T1000 (cell line): ENCODE measurements at regions not wholly inside any gene's neighbourhood (a gene's known extent, or its start where the extent isn't known, plus 50 kb on each side); places are given as distances from the start of the nearest gene placed in this dataset.

Source experiments
- DNase-seq: peaks from one replicate; lab custom pipeline; 2025; ENCODE audit warnings: mixed read lengths; lab: John Stamatoyannopoulos, UW

DNA sequence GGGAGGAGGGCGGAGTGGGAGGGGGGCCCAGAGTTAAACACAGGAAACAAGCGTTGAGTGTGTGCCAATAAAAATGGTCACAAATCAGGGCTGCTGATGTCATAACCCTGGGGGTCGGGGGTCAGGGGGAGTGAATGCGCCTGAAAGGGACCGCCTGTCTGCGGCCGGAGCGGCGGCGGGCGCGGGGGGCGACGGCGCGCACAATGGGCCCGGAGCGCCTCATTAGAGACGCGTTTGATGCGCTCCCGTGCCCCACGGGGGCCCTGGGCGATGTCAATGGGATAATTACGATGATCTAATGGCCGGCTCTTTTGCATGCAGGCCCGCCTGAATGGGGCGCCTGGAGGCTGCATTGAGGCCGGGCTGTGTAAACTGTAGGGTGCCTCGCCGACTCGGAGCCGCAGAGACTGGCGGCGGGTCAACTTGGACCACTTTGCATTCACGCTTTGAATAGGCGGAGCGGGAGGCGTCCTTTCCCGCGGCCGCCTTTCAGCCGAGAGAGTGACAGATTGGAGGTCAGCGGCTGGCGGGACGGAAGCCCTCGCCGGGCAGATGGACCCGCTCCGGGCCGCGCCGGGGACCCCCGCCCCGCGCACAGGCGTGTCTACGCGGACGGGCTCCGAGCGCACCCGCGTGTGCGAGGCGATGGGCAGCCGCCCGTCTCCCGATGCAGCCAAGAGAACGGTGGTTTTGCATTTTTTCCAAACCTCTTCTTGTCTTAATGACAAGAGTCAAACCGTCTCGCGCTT lies 296.1 kb downstream of the TFAP2C start:
- no peak for DNase-seq

DNA sequence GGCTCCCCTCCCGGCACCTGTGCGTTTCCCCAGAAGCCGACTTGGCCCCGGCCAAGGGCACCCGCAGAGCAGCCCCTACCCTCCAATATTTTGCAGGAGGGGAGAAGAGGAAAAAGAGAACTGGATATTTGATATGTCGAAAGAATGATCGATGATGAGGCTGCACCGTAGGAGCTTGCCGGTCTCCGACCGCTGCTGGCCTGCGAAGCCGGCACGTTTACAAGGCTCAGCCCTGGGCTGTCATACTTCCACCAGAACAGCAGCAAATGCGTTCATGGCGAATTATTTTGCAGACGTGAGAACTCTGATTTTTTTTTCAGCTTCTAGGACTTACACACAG lies 296.7 kb downstream of the TFAP2C start:
- no peak for DNase-seq

DNA sequence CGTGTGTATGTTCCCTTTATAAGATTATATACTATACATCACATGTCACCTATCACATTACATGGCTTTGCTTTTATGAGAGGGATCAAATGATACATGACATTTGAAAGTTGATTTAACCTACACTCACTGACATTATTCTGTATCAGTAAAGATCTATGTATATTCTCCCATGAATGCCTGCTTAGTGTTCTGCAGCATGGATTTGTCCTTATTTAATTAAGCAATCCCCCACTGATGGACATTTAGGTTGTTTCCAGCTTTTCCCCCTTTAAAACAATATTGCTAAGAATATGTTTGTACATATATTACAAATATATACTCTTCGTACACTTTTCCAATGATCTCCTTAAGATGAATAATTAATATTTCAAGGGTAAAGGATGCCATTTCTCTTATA lies 297.4 kb downstream of the TFAP2C start:
- DNase-seq, result no peak

DNA sequence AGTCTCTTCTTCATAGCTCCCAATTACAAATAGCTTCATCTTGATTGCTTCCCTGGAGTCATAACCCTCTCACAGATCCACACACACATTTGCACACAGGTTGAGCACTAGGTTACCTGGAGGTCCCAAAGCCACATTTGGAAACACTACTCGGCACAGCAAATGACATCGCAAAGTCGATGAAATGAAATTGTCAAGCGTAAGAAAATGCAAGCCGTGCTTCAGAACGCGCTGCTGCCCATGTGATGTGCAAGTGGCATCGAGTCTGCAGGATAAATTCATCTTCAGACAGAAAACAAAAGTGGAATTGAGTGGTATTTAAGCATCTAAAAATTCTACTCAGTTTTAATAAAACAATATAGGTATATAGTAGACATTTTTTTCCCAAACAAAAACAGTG lies 298.0 kb downstream of the TFAP2C start:
- no peak for DNase-seq

DNA sequence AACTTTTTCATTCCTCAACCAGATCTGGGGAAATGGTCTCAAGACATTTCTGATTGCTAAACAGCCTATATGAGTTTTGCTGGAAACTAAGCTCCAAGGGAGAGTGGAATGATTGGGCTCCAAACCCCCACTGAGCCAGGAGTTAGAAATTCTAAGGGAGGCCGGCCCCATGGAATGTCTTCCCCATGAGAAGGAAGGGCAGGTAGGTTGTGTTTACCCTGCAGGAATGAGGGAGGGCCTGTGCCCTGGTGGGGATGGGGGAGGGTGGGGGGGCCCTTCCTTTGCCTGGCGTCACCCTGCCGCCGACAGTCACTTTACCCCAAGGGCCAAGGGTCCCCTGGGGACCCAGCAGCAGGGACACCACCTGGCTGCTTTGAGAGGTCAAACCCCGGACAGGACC lies 298.9 kb downstream of the TFAP2C start:
- DNase-seq, result no peak

DNA sequence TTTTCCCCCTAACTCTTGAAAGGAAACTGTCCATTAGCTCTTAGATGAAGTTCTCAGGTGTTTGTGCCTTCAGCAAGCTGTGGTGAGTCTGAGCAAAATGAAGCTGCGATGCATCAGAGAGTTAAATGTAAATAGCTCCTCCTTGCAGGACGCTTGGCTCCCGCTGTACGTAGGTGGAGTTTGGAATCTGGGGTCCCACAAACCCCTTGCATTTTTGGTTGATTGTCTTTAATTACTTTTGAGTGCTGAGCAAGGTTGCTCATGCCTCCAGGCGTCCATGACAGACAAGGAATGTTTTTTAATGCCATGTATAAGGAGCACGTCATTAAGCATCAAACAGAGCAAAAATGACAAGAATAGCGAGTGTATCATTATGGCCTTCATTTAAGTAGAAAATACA lies 300.5 kb downstream of the TFAP2C start:
- no peak for DNase-seq

DNA sequence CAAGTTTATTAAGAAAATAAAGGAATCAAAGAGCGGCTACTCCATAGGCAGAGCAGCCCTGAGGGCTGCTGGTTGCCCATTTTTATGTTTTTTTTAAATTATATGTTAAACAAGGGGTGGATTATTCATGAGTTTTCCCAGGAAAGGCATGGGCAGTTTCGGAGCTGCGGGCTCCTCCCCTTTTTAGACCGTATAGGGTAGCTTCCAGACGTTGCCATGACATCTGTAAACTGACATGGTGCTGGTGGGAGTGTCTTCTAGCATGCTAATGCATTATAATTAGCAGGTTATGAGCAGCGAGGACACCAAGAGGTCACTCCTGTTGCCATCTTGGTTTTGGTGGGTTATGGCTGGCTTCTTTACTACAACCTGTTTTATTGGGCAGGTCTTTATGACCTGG lies 301.8 kb downstream of the TFAP2C start:
- no peak for DNase-seq

DNA sequence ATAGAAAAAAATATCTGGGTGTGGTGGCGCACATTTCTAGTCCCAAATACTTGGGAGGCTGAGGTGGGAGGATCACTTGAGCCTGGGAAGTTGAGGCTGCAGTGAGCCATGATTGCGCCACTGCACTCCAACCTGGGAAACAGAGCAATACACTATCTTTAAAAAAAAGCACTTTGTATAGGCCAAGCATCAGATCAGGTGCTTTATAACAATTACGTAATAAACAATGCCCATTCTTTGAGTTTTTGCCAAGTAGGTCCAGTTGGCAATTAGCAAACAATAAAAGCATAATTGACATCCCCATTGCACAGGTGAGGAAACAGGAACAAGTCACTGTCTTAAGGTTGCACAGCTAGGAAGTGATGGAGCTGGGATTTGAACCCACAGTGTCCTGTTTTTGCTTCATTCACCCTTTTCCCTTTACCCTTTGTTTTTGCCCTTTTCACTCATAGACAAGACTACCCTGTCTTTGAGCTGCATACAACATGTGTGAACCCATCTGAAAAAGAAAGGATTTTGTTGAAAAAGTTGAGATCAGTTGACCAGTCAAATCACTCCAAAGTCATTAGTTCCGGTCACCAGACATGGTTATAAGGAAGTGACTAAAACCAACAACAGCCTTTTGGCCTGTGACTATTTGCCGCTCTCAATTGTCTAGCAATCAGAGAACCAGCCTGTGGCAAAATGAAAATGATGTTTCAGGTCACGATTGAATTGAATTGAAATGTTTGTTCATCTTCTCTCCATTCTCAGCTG lies 303.6 kb downstream of the TFAP2C start:
- DNase-seq, result no peak

DNA sequence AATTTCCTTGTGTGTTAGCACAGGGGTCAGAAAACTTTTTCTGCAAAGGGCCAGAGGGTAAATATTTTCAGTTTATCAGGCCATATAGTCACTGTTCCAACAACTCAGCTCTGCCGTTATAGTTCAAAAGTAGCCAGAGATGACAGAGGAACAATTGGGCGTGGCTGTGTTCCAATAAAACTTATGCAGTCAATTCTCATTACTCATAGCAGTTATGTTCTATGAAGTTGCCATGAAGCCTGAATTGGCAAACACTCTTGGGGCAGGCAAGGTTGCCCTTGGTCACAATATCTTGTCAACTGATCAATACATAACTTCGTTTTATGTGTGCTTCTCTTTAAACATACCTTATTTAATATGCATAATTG lies 304.2 kb downstream of the TFAP2C start:
- DNase-seq, result no peak

DNA sequence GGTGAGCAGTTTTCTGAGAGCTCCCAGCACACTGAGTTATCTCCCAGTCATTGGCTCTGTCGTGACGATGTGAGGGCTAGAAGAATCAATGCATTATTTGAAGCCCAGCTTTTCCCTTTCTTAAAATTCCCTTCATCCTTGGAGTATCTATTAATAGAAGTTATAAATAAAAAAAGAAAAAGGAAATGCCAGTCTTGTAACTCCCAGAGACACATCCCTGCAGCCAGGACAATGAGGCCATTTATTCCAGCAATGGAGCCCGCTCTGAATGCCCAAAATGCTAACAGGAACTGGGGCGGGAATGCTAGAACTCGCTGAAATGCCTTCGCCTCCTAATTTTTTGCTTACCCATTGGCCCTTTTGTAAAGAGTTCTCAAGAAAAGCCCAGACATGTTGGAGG lies 305.8 kb downstream of the TFAP2C start:
- DNase-seq, result no peak

DNA sequence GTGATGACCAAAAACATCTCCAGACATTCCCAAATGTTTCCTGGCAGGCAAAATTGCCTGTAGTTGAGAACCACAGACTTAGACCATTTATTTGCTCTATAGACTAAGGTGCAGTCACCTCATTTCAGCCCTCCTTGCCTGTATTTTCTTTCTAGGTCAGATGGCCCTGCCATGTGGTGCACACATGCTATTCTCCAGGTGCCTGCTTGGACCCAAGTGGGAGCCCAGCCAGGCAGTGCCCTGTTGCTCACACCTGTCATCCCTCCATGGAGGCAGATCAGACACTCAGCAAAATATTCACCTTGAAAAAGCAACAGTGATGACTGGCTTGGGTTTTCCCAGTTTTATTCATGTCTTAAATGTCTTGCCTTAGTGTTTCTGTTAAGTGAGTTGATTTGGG lies 311.4 kb downstream of the TFAP2C start:
- no peak for DNase-seq

DNA sequence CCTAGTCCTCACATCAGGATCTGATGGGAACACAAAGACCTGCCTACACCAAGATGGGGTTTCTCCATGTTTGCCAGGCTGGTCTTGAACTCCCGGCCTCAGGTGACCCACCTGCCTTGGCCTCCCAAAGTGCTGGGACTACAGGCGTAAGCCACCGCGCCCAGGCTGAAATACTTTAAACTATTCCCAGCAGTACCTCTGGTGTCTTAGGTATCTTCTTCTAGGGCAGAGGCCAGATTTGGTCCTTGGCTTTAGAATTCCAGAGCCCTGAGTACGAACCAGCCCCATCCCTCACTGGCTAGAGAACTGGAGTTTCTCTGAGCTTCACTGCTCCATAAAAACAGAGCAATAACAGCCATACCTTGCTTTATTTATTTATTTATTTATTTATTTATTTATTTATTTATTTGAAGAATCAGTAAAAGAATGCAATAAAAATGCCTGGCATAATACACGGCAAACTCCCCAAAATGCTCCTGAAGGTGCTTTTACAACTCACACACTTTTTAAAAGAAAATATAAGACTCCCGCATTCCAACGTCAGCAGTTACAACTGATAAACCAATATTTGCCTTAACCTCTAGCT lies 312.1 kb downstream of the TFAP2C start:
- DNase-seq, result no peak

DNA sequence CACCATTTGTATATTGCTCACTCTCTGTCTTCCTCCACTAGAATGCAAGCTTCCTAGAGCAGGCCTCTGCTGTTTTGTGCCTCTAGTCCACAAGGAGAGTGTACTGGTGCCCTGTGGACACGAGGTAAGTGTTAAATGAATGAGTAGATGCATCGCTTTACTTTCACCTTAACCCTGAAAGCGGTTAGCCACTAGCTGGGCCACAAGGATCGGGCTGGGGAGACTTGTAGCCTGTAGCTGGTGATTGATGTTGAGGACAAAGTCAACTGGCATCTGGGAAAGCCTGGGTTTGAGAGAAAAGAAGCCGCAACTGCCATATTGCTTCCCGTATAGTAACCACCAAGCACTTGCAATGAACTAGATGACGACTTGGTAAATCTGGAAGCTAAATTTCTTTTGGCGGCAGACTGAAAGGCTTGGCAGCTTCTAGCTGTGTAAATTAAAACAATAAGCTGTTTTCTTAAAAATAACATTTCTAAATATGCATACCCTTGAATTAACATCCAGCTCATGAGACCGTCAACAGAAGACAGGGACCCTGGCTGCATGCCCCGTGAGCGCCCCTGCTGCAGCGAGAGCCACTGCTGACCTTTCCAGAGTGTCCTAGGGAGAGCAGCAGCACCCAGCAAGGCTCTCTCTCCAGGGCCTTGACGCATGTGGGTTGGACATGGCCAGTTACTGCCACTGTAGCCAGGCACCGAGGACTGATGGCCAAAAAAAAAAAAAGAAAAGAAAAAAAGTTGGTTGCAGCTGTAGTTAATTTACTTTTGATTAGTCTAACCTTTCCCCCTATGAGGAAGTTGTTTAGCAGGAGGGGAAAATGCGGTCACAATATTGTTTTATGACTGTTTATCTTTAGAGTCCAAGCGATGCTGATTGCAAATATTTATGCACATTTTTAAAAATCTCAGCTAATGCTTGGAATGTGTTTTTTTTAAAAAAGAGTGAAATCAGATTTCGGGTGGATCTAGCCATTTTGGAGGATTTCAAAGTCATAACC lies 315.1 kb downstream of the TFAP2C start:
- no peak for DNase-seq

DNA sequence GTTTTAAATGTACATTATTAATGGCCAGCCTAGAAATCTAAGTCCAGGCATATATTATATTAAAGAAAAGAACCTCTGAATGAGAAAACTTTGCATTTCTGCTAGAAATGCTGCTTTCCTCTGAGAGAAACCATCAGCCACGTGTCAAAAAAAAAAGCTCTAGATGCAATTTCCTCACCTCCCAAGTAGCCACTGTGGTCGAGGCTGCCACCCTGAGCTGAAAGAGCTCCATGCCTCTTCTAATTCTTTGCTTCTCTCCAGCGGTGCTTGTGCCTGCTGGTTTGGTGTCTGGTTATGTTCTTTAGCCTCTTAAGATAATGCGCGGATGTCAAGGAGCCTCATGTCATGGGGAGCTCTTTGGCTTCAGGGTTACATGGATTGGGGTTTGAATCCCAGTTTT lies 316.0 kb downstream of the TFAP2C start:
- DNase-seq, result no peak

DNA sequence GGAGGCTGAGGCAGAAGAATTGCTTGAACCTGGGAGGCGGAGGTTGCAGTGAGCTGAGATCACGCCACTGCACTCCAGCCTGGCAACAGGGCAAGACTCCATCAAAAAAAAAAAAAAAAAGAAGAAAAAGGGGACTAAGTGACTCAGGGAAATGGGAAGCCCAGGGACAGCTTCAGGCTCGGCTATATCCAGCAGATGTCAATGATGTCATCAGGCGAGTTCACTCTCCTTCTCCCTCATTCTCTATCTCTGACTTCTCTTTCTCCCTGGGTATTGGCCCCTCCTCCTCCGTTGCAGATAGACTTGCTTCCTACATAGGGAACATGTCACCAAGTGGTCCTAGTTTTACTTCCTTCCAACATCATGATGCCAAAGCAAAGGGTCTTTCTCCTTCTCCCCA lies 316.8 kb downstream of the TFAP2C start:
- DNase-seq, result no peak

DNA sequence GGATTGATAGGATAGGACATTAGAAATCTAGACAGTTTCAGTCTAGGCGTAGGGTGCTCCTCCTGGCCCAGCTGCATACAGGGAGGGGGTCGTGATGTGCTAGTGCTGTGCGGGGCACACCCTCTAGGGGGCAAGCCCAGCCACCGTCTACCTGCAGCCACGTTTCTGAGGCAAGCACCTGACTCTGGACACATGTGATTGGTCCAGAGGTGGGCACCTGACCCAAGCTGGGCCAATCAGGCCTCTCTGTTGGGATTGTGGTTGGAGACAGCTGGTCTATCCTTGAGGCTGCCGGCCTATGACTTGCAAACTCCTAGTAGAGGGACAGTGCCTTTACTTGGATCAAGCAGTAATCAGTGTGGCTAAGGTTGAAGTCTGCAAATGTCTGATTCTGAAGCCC lies 317.1 kb downstream of the BMP7 start:
- no peak for DNase-seq

DNA sequence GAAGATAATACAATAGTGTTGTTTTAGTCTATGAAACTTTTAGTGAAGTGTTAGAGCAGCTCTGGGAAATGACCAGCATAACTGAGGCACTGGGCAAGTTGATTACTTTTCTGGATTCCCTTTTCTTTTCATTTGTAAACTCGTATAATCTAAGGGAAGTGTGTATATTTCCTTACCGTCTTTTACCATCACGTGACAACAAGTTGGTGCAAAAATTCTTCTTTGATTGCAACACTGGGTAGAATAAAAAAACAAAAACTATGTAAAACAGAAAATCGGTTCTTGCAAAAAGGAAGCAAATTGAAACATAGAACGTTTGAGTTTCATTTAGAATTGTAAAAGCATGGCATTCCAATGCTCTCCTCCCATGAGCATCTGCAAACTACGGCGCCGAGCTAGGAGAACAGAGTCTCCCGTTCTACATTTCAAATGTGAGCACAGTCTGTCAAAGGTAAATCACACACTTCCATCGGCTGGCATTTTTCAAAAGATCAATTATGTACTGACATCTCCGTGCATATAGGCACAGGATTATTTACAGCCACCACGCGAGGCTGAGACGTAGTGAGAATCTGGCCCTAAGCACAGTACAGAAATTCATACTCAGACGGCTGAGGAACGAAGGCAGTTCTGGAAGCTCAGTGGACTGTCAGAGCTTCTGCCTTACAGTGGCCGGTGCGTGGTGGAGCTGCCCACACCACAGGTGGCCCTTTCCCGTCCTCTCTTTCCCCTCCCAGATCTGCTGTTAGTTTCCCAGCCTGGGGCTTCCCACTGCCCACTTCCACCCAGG lies 314.0 kb downstream of the BMP7 start:
- no peak for DNase-seq

DNA sequence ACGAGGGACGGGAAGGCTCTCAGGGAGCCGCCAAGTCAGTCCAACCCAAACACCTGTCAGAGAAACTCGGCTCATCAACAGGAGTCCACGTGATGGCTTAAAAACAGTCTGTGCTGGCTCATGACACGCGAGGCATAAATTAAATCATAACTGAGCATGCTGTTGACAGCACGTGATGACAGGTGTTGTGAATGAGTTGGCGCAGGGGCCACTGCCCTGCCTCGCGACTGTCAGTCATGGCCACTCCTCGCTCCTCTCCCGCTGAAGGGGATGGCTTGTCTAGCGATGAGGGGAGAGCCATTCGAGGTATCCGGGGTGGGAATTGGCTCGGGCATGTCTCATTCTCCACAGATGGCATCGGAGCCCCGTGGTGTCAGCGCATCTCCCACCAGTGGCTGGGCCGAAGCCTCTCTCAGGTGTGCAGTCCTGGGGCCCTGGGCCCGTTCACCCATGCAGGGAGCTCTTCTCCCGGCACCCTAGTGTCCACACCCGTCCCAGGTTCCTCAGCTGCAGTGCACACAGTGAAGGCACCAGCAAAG lies 313.3 kb downstream of the BMP7 start:
- no peak for DNase-seq

DNA sequence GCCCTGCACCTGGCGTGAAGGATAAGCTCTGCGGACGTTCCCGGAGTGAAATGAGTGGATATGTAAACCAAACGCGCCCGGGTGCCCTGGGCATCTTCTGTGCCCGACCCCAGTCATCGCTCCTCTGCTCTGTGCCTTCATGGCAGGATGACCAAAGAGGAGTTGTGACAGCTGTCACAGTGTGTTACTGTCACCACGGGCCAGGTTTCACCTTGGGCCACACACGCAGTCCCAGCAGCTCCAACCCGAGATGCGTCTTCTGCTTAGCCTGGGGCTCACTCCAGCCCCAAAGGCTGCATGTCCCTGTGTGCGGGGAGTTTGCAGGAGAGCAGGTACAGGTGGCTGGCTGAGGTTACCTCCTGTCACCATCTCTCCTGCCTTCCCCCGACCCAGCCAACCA lies 311.6 kb downstream of the BMP7 start:
- DNase-seq, result no peak

DNA sequence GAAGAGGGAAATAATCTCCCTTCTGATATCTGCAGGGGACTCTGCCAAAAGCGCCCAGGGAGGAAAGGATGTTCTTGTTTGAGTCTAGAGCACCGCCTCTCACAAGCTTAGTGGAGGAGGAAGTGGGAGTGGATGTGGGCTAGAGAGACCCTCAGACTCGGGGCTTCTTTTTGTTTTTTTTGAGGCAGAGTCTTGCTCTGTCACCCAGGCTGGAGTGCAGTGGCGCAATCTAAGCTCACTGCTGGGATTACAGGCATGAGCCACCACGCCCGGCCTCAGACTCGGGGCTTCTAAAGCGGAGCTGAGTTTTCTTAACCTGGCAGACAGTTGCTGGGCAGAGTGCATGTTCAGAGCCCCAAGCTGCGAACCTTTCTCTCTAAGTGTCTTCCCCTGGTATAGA lies 310.8 kb downstream of the BMP7 start:
- DNase-seq, result no peak

DNA sequence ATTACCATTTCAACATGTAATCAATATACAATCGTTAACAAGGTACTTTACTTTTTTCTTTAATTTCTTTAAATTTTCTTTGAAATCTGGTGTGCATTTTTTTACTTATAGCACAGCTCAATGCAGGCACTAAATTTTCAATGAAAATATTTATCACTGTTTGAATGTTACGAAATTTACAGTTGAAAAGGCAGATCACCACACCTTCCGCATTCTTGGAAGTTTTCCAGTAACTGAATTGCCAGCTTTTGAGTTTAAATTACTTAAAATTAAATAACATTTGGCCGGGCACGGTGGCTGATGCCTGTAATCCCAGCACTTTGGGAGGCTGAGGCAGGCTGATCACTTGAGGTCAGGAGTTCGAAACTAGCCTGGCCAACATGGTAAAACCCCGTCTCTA lies 309.9 kb downstream of the BMP7 start:
- DNase-seq, result no peak
